Suppressor macrophage (primary cell): ENCODE measurements at regions not wholly inside any gene's neighbourhood (a gene's known extent, or its start where the extent isn't known, plus 50 kb on each side); places are given as distances from the start of the nearest gene placed in this dataset.
"Not testable (repeated sequence)": the region's sequence is repeated elsewhere in the genome, so short reads cannot be mapped to it uniquely, and the experiment has no call there.

ENCODE experiments used
- DNase-seq, 4 experiments: peaks; one replicate each; pipeline ENCODE4 v3.0.0-alpha.2; 2020 to 2022

DNA sequence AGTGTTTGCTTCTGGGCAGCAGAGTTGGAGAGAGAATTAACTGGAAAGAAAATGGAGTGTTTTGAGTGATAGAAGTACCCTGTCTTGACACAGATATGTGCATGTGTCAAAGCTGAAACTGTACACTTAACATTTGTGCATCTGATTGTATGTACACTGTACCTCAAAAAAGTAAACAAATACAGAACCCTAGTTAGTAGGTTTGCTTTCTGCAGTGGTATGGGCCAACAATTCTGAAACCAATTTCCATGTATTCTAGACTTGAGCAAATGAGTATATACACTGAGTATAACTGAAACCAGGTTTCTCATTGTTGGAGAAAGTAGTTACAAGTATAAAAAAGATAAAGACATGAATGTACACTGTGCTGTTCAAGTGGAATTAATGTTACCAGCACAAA, 52.4 kb downstream of the ELAPOR2 start:
- no peak for DNase-seq

DNA sequence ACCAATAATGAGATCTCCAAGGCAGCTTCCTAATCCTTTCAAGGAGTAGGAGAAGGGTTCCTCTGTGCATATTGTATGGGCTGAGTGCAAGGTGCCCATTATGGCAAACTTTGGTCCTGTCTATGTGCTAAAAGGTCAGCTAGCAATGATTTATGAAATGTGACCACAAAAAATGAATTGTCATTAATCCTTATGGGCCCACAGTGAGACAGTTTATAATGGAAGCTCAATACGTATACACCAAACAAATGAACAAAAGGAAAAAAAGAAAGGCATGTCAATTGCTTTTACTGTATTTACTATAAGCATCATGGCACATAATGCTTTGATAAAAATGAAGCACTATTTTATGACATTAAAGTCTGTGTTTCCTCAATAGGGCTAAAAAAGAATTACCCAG, 54.5 kb downstream of the ELAPOR2 start:
- DNase-seq = no peak

DNA sequence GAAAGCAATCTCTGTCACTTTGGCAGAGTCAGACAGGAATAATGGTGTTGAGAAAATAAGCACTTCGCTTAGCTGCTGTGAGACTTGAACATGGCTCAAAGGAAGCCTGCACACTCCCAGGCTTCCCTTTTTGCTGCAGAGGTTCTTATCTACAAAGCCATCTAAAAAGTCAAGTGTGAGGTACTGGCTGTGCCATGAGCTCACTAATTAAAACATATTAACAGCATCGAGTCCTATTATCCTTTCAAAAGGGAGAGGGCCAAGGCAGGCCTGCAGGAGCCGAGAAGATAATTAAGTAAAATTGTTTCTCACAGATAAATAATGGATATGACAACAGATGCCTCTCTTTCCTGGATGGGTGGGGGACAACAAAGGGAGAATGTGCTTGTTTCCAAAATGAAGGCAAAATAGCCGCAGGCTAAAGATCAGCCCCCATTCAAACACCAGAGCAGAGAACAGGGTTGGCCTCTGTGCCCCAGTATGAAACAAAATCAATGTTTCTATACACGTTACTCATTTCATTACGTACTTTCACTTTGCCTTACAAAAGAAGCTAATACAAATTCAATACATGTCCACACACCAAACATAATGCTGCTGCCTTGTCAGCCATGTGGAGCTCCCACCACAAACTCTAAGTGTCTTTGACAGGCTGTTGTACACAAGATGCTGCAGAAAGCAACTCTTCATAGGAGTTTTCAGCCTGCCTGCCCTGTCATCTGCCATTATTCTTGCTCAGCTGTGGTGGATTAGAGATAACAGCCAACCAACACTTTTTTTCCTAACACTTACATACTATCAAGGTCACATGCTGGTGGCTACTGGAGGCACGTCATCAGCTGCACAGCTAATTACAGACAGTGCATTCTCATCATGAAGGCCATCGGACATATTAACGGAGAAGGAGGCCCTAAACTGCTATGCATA, 55.3 kb downstream of the ELAPOR2 start:
- no peak for DNase-seq

DNA sequence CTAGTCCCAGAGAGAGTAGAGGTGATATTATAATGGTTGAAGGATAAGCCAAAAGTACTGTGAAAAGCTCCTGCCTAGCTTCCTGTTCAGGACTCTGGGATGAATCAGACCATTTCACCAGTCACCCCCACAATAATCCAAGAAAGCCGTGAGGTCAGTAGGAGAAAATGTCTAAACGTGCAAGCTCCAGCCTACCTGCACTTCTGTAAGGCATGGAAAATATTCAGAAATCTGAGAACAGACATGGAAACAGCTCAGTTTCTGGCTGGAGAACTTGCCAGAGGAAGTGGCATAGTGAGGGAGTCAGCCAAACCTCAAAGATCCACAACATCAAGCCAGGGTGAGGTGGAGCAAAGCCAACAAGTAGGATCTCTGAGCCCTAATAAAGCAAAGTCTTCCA, 58.2 kb downstream of the ELAPOR2 start:
- no peak for DNase-seq

DNA sequence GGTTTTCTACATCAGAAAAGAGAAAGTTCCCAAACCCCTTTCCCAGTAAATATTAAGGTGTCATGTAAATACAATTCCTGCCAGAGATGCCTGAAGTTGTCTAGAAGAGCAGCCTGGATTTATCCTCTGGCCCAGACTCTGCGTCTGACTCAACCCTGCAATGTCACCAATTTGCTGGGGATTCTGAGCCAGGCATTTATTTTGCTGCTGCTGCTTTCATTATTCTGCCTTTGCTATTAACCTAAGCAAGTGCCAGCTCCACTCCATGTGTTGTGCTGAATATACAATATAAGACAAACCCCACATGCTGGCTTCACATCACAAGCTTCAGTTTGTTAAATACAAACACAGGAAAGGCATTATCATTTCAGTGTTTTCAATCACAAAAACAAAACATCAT, 59.1 kb downstream of the ELAPOR2 start:
- no peak for DNase-seq

DNA sequence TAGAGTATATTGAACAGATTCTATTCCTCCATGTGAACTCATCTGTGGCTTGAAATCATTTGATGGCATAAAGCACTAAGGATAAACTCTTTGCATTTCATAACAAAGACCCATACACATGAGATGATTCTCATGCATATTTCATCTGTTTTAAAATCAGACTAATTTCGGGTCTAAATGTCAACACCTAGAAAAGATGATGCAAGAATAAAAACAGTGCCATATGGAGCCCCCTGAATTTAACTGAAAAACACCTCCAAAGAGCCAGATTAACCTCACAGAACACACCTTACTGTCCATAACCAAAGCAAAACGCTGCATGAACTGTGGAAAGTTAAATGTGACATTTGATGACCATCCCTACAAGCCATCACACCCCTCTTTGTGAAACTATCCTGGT, 59.7 kb downstream of the ELAPOR2 start:
- DNase-seq = no peak

DNA sequence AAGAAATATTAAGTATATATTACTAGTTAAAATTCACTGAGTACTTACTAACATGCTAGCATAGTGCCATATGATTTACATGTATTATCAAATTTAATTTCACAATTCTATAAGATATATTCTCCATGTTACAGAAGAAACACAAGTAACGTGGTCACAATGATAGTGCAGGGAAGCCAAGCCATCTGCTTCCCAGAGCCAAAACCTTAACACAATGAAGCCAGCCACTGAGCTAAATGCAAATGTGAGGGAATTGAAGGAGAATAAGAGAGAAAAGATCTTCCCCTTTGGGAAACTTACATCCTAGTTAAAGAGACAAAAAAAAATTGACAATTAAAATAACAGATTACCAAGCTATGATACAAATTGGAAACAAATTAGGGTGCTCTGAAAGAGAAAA, 63.6 kb downstream of the ELAPOR2 start:
- DNase-seq = no peak

DNA sequence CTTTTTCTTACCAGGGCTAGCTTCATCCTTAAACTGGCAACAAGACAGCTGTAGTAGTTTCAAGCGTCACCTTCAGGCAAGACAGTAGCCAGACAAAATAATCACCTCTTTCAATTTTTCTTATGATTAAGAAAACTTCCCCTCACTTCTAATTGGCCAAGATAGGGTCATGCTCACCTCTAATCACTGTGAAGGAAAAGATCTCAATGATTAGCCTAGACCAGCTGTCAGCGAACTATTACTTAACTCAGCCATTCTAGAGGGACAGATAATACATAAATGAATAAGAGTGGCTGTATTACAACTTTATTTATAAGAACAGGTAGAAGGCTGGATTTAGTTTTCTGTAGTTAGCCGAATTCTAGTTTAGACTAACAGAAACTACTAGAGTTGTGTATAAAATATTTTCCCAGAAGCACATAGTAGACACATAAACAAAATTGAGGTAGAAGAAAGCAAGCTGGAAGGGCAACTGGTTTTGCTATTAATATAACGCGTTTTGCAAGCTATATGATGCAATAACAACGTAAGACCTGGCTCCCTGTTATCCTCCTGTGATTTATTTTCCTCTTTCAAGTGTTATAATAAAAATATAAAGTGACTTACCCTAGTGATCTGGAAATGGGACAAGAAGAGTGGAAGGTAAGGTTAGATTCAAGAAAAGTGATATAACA, 64.3 kb downstream of the ELAPOR2 start:
- DNase-seq = no peak

DNA sequence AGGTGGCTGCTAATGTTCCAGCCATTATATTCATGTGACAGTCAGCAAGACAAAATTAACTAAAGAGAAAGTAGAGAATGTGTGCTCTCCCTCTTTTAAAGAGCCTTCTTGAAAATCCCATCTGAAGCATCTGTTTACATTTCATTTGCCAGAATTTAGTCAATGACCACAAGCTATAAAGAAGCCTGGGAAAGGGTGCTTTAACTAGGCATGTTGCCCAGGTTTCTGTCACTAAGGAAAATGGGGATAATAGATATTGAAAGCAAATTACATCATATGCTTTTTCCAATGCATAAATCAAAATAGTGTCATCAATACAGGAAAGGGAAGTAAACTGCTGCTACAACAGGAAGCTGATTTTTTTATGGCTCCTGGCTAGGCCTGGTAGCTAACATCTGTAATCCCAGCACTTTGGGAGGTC, 67.7 kb downstream of the ELAPOR2 start:
- no peak for DNase-seq

DNA sequence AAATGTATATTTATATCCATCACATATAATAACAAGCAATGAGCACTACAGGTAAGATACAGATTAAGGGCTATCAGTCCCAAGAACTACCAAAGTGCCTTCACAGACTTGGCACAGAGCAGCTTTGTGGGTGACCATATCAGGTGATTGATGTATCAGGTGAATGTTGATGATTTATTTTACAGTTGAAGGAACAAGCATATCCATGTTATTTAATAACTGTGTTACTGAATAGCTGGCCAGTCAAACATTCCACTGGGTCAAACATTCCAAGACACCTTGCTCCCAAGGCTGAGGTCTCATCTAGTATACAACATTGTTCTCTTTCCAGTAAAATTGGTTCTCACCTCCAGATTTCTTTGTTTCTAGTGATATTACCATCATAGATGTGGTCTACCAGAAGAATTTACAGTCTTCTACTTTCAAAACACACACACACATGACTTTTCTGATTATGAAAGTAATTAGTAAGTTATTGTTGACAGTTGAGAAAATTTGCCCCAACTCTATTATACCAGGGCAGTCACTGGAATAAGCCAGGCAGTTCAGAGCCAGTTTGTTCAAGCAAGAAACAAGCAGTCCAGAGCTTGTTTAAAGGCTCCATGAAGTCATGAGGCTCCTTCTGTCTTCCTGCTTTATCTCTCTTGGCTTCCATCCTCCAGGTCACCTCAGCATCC, 68.2 kb downstream of the ELAPOR2 start:
- DNase-seq = no peak

DNA sequence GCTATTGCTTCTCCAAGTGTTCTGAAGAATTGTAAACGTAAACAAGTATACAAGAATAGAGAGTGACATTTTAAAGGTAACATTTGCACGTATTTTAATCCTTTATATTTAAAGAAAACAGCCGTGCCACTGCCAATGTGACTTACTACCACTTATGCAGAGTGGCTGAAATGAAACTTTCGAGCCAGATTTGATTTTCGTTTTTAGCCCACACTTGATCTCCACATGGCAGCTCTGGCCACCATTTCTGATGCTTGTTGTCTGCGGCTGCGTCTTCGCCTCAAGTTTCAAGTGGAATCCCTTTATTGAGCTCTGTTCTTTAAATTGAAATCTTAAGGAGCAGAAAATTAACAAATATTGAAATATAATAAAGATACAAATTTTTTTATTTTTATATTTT, 70.0 kb downstream of the ELAPOR2 start:
- DNase-seq = no peak

DNA sequence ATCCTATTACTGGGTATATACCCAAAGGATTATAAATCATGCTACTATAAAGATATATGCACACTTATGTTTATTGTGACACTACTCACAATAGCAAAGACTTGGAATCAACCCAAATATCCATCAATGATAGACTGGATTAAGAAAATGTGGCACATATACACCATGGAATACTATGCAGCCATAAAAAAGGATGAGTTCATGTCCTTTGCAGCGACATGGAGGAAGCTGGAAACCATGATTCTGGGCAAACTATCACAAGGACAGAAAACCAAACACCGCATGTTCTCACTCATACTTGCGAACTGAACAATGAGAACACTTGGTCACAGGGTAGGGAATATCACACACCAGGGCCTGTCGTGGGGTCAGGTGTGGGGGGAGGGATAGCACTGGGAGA, 71.6 kb downstream of the ELAPOR2 start:
- DNase-seq = not testable (repeated sequence)

DNA sequence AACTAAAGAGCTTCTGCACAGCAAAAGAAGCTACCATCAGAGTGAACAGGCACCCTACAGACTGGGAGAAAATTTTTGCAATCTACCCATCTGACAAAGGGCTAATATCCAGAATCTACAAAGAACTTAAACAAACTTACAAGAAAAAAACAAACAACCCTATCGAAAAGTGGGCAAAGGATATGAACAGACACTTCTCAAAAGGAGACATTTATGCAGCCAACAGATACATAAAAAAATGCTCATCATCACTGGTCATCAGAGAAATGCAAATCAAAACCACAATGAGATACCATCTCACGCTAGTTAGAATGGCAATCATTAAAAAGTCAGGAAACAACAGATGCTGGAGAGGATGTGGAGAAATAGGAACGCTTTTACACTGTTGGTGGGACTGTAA, 72.1 kb downstream of the ELAPOR2 start:
- not testable (repeated sequence) for DNase-seq

DNA sequence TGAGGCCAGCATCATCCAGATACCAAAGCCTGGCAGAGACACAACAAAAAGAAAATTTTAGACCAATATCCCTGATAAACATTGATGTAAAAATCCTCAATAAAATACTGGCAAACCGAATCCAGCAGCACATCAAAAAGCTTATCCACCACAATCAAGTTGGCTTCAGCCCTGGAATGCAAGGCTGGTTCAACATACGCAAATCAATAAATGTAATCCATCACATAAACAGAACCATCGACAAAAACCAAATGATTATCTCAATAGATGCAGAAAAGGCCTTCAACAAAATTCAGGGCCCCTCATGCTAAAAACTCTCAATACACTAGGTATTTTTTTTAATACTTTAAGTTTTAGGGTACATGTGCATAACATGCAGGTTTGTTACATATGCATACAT, 74.1 kb downstream of the ELAPOR2 start:
- DNase-seq = not testable (repeated sequence)

DNA sequence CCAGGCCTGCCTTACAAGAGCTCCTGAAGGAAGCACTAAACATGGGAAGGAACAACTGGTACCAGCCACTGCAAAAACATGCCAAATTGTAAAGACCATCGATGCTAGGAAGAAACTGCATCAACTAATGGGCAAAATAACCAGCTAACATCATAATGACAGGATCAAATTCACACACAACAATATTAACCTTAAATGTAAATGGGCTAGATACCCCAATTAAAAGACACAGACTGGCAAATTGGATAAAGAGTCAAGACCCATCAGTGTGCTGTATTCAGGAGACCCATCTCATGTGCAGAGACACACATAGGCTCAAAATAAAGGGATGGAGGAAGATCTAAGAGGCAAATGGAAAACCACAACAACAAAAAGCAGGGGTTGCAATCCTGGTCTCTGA, 75.8 kb downstream of the ELAPOR2 start:
- not testable (repeated sequence) for DNase-seq

DNA sequence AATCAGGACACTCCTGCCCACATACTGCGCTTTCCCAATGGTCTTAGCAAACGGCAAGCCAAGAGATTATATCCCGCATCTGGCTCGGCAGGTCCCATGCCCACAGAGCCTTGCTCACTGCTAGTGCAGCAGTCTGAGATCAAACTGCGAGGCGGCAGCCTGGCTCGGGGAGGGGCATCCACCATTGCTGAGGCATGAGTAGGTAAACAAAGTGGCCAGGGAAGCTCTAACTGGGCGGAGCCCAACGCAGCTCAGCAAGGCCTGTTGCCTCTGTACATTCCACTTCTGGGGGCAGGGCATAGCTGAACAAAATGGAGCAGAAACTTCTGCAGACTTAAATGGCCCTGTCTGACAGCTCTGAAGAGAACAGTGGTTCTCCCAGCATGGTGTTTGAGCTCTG, 77.5 kb downstream of the ELAPOR2 start:
- not testable (repeated sequence) for DNase-seq

DNA sequence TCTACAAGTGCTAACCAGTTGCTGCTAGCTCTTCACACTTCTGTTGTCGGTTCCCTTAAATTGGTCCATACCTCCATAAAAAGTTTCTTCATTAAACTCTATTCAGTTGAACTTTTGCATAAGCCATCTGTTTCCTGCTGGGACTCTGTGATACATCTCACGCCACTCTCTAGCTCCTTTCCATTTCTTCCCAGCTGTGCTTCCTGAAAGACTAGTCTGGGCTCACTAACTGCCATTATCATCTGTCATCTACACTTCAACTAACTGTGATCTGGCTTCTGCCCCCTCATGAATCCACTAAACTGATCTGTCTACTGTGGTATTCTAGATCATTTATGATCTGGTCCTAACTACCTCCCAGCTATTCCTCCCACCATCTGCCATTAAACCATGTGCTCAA, 78.3 kb downstream of the ELAPOR2 start:
- no peak for DNase-seq

DNA sequence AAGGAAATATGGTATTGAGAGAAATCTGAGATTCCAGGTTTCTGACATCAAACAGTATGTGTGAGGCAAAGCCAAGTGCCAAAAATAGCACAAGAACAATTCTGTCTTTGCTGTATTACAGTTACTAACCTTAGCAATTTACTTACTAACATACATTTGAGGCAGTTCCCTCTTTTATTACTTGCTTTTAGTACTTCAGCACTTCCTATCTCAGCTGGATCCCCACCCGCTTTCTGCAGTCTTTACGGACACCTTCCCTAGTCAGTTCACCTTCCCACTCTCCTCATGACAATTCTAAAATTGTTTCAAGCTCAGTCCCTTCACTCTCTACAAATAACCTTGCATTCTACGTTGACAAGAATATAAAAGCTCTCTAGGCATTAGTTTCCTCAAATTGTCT, 79.2 kb downstream of the ELAPOR2 start:
- no peak for DNase-seq

DNA sequence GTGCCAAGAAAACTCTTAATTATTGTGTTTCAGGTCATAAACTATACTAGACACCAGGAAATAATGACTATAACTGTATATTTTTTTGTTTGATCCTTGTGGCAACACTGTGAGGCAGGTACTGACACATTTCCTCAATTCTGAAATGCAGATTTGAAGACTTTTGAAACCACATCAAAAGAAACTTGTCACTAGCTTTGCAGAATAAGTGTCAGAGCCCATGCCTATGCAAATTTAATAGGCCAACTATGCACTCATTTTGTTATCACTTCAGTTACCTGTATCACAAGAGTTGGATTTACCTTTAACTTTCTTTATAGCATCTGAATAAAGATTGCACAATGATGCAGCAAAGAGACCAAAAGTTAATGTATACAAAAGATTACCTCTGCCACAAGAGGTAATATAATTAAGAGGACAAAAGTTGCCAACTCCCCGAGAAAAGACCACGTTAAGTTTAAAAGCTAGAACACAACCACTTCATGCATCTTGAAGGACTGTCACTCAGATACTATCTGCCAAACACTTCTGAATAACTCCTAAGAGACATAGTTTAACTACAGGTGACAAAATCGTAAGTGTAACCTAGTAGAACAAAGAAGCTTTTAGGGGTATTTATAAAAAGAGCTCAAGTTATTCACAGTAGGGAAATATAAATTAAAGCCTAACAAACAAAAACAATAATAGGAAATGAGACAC, 80.5 kb downstream of the ELAPOR2 start:
- no peak for DNase-seq

DNA sequence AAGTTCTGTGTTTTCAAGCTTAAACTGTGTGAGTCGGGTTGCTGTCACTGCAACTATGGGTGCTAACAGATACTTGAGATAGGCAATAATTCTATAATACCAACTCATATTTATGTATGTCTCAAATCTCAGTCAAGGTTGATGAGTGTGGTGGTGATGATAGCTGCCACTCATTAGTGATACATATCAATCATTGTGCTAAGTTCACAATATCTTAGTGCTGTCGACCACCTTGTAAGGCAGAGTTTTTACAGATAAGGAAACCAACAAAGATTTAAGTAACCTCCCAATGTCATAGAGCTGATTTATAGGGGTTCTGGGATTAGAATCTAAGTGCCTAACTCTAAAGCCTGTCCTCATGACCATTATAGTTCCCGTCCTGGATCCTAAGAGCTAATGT, 82.5 kb downstream of the ELAPOR2 start:
- no peak for DNase-seq

DNA sequence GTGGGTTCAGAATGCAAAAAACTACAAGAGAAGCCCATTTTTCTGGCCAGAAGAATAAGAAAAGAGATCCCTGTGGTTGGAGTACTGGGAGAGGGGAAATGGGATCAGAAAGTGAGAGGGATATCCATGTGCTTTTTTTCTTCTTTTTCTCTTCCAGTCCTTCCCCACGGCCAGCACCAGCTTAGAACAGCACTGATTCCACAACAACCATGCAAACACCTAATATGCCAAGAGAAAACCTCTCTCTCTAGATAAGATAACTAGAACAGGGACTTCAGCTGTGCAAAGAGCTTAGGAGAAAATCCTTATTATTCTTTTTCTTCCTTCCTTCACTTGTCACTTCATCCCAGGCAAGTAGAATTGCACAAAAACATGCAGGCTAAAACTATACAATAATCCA, 83.5 kb downstream of the ELAPOR2 start:
- DNase-seq = no peak

DNA sequence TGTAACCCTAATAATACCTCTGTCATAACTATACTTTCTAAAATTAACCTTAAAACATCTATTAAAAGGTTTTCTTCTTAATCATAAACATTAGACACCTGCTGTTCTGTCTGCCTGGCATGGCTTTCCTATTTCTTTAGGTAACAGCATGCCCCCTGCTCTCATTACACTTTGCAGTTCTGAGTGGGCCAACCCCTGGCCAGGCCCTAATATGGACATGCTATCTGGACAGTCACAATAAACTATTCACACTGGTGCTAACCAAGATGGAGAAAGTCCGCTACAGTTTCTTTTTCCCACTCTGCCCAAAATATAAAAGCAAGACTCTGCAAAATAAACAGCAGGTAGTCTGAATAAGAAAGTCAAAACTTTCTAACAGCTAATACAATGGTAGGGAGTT, 84.0 kb downstream of the ELAPOR2 start:
- DNase-seq = no peak

DNA sequence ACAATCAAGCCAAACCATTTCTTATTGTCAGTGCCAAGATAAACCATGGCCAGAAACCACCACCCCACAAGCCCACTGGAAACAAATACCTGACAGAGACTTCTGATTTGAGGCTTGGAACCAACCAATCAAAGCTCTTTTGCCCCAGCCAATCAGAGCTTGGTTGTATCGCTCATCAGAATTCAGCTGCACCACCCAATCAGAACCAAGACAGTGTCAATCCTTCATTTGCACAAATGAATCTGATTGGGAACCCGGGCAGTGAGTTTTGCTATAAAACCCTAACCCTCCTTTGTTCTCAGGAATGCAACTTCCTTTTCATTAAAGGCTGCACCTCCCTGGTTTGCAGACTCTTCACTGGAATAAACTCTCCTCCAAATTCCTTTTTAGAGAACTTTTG, 87.4 kb downstream of the ELAPOR2 start:
- DNase-seq = no peak
